ENCODE measurements at regions not wholly inside any gene's neighbourhood (a gene's known extent, or its start where the extent isn't known, plus 50 kb on each side); places are given as distances from the start of the nearest gene placed in this dataset.

- no peak for TF ChIP-seq POLR2A (IDR thresholded peaks at IDR 0.05)
- TF ChIP-seq CTCF (IDR thresholded peaks at IDR 0.05) = no peak
These were observed 2245.1 kb downstream of the PCDH9 start for GRCh38 chr13:64985075-64985474.
